ENCODE measurements at regions not wholly inside any gene's neighbourhood (a gene's known extent, or its start where the extent isn't known, plus 50 kb on each side); places are given as distances from the start of the nearest gene placed in this dataset.
"Not testable (repeated sequence)": the region's sequence is repeated elsewhere in the genome, so short reads cannot be mapped to it uniquely, and the experiment has no call there.

DNA sequence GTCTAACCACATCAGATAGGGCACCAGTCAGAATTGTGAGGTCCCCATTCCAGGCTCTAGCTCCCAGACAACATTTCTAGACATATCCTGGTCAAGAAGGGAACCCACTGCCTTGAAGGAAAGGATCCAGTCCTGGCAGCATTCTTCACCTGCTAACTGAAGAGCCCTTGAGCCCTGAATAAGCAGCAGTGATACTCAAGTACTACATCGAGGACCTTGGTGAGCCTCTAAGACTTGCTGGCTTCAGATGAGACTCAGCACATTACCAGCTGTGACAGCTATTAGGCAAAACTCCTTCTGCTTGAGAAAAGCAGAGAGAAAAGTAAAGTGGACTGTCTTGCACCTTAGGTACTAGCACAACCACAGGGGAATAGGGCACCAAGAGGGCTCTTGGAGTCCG lies 205.8 kb upstream of the F9 start:
- no peak overlapping the region for H3K27ac ChIP-seq
- 90% methylated on average over 2 of the region's 2 CpGs; no CpG with 5 or more reads in 1 of the 2 donors for WGBS, 2 donors (ENCODE audit: low coverage in 1 of 2)
- in situ Hi-C loops (cut with MboI; ENCODE audit: low pct_ligation_motif_present in 1 of 4, low pct_unique_long_range_greater_than_20kb in 1 of 4, low sequenced_read_pairs in 3 of 4), result no loop called here

DNA sequence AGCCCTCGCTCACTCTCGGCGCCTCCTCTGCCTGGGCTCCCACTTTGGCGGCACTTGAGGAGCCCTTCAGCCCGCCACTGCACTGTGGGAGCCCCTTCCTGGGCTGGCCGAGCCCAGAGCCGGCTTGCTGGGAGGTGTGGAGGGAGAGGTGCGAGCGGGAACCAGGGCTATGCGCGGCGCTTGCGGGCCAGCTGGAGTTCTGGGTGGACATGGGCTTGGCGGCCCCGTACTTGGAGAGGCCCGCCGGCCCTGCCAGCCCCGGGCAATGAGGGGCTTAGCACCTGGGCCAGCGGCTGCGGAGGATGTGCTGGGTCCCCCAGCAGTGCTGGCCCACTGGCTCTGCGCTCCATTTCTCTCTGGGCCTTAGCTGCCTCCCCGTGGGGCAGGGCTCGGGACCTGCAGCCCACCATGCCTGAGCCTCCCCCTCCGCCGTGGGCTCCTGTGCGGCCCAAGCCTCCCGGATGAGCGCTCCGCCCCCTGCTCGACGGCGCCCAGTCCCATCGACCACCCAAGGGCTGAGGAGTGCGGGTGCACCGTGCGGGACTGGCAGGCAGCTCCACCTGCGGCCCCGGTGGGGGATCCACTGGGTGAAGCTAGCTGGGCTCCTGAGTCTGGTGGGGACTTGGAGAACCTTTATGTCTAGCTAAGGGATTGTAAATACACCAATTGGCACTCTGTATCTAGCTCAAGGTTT lies 209.7 kb upstream of the F9 start:
- intact Hi-C loops (cut with DNase I; ENCODE audit: low total_unique reads); H3K36me3 ChIP-seq; DNase-seq; in situ Hi-C loops (cut with MboI; ENCODE audit: low pct_ligation_motif_present in 1 of 4, low pct_unique_long_range_greater_than_20kb in 1 of 4, low sequenced_read_pairs in 3 of 4); H3K27ac ChIP-seq; H3K9me3 ChIP-seq; H3K27me3 ChIP-seq; H3K4me3 ChIP-seq; H3K4me1 ChIP-seq: not testable (repeated sequence)
- 93% methylated on average over 35 of the region's 38 CpGs; no CpG with 5 or more reads in 1 of the 2 donors for WGBS, 2 donors (ENCODE audit: low coverage in 1 of 2)

More for the DNA sequence above, 205.8 kb upstream of the F9 start:
- Histone ChIP-seq H3K36me3 (no peaks in the 10 kb centered on the region), H3K4me1 (no peaks in the 10 kb centered on the region), H3K27me3 (no peaks in the 10 kb centered on the region), H3K4me3 (no peak overlapping the region), H3K9me3 (no peaks in the 10 kb centered on the region)
- intact Hi-C loops (cut with DNase I; ENCODE audit: low total_unique reads), result no loop called here
- TF ChIP-seq EP300 (IDR thresholded peaks at IDR 0.05; ENCODE audit: low read depth) (no peak), POLR2A (IDR thresholded peaks at IDR 0.05) (no peak), POLR2AphosphoS5 (IDR thresholded peaks at IDR 0.05) (no peak)
- TF ChIP-seq, protein P1, sequence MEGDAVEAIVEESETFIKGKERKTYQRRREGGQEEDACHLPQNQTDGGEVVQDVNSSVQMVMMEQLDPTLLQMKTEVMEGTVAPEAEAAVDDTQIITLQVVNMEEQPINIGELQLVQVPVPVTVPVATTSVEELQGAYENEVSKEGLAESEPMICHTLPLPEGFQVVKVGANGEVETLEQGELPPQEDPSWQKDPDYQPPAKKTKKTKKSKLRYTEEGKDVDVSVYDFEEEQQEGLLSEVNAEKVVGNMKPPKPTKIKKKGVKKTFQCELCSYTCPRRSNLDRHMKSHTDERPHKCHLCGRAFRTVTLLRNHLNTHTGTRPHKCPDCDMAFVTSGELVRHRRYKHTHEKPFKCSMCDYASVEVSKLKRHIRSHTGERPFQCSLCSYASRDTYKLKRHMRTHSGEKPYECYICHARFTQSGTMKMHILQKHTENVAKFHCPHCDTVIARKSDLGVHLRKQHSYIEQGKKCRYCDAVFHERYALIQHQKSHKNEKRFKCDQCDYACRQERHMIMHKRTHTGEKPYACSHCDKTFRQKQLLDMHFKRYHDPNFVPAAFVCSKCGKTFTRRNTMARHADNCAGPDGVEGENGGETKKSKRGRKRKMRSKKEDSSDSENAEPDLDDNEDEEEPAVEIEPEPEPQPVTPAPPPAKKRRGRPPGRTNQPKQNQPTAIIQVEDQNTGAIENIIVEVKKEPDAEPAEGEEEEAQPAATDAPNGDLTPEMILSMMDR (IDR thresholded peaks at IDR 0.05), result no peak
- DNase-seq, result no peak

DNA sequence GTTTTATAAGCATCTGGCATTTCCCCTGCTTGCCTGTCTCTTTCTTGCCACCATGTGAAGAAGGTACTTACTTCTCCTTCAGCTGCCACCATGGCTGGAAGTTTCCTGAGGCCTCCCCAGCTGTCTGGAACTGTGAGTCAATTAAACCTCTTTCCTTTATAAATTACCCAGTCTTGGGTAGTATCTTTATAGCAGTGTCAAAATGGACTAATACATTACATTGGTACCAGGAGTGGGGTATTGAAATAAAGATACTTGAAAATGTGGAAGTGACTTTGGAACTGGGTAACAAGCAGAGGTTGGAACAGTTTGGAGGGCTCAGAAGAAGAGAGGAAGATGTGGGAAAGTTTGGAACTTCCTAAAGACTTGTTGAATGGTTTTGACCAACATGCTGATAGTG lies 223.9 kb upstream of the F9 start:
- H3K36me3 ChIP-seq; DNase-seq; H3K4me3 ChIP-seq; H3K27ac ChIP-seq; H3K4me1 ChIP-seq; H3K27me3 ChIP-seq; in situ Hi-C loops (cut with MboI; ENCODE audit: low pct_ligation_motif_present in 1 of 4, low pct_unique_long_range_greater_than_20kb in 1 of 4, low sequenced_read_pairs in 3 of 4); intact Hi-C loops (cut with DNase I; ENCODE audit: low total_unique reads); H3K9me3 ChIP-seq: not testable (repeated sequence)

DNA sequence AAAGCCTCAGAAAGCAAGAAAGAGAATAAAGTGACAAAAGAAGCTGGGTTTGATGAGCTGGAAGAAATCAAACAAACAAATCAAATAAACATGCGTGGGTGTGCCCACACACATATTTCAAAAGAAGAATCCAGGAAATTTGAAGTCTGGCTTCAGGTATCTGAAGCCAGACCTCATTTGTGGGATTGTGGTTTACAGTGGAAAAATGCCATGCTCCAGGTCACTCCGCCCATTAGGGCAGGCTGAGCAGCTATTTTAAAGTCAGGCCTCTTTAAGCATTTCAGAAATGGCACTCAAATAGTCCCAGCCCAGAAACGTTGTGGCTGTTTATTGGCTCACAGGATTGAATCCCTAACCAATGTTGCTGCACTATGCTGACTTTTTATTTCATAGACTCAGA lies 226.1 kb upstream of the F9 start:
- no peak for DNase-seq
- in situ Hi-C loops (cut with MboI; ENCODE audit: low pct_ligation_motif_present in 1 of 4, low pct_unique_long_range_greater_than_20kb in 1 of 4, low sequenced_read_pairs in 3 of 4), result no loop called here
- 23% methylated on average over 3 of the region's 3 CpGs; no CpG with 5 or more reads in 1 of the 2 donors for WGBS, 2 donors (ENCODE audit: low coverage in 1 of 2)

DNA sequence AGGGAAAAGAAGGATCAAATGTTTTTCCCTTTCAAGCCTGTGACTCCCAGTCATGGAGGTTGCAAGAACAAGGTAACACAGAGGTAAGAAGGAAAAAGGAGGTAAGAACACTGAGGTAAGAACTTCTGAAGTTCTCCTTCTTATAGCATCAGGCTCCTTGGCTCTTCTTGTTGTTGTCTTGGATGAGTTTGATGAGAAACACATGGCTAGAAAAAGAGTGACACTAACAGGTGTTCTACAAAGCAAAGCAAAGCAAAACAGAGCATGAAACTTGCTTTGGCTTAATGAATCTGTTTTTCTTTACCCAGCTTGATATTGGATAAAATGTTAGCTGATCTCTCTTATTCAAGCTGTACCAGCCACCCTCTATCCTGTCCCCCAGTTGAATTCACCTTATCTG lies 231.2 kb upstream of the F9 start:
- H3K4me3 ChIP-seq, result no peak overlapping the region
- in situ Hi-C loops (cut with MboI; ENCODE audit: low pct_ligation_motif_present in 1 of 4, low pct_unique_long_range_greater_than_20kb in 1 of 4, low sequenced_read_pairs in 3 of 4) (no loop called here), intact Hi-C loops (cut with DNase I; ENCODE audit: low total_unique reads) (no loop called here)
- TF ChIP-seq EP300 (IDR thresholded peaks at IDR 0.05; ENCODE audit: low read depth) (no peak), POLR2AphosphoS5 (IDR thresholded peaks at IDR 0.05) (no peak), POLR2A (IDR thresholded peaks at IDR 0.05) (no peak)
- H3K27ac ChIP-seq, result no peak overlapping the region
- DNase-seq, result no peak
- H3K9me3 ChIP-seq, result no peaks in the 10 kb centered on the region
- H3K36me3 ChIP-seq, result no peaks in the 10 kb centered on the region
- H3K4me1 ChIP-seq, result no peaks in the 10 kb centered on the region
- H3K27me3 ChIP-seq, result no peaks in the 10 kb centered on the region

More for the DNA sequence above, 226.1 kb upstream of the F9 start:
- TF ChIP-seq, protein P1 (IDR thresholded peaks at IDR 0.05), result no peak
- TF ChIP-seq POLR2AphosphoS5 (IDR thresholded peaks at IDR 0.05) (no peak), EP300 (IDR thresholded peaks at IDR 0.05; ENCODE audit: low read depth) (no peak), POLR2A (IDR thresholded peaks at IDR 0.05) (no peak)
- H3K36me3 ChIP-seq, result no peaks in the 10 kb centered on the region
- H3K9me3 ChIP-seq, result no peaks in the 10 kb centered on the region
- H3K27ac ChIP-seq, result no peak overlapping the region
- no peaks in the 10 kb centered on the region for H3K4me1 ChIP-seq
- H3K4me3 ChIP-seq, result no peak overlapping the region
- intact Hi-C loops (cut with DNase I; ENCODE audit: low total_unique reads), result no loop called here
- H3K27me3 ChIP-seq, result no peaks in the 10 kb centered on the region

DNA sequence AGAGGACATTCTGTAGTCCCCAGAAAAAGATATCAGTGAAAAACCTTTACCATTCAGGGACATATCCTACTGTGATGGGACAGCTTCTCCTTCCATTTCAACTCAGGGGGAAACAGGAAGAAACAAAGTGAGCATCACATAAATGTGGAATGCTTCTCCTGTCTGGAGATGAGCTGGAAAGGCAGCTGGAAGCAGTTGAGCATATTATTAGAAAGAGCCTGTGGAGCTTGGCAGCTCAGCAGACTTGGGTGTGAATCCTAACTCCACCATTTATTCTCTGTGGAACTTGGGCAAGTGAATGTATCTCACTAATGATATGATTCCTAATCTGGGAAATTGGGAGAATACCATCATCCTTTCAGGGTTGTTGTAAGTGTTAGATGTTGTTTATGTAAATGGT lies 232.1 kb upstream of the F9 start:
- intact Hi-C loops (cut with DNase I; ENCODE audit: low total_unique reads) (no loop called here), in situ Hi-C loops (cut with MboI; ENCODE audit: low pct_ligation_motif_present in 1 of 4, low pct_unique_long_range_greater_than_20kb in 1 of 4, low sequenced_read_pairs in 3 of 4) (no loop called here)
- DNase-seq, result no peak
- Histone ChIP-seq H3K9me3 (no peaks in the 10 kb centered on the region), H3K27ac (no peak overlapping the region), H3K4me3 (no peak overlapping the region), H3K36me3 (no peaks in the 10 kb centered on the region), H3K4me1 (no peaks in the 10 kb centered on the region), H3K27me3 (no peaks in the 10 kb centered on the region)
- no peak for TF ChIP-seq POLR2A (IDR thresholded peaks at IDR 0.05)
- TF ChIP-seq POLR2AphosphoS5 (IDR thresholded peaks at IDR 0.05), result no peak
- TF ChIP-seq, protein P1 (IDR thresholded peaks at IDR 0.05), result no peak
- no peak for TF ChIP-seq EP300 (IDR thresholded peaks at IDR 0.05; ENCODE audit: low read depth)

Measured in transverse colon (tissue), 4 donors.